ENCODE measurements at regions not wholly inside any gene's neighbourhood (a gene's known extent, or its start where the extent isn't known, plus 50 kb on each side); places are given as distances from the start of the nearest gene placed in this dataset.

- Histone ChIP-seq H3K36me3 (no peaks in the 10 kb centered on the region), H3K27ac (no peak overlapping the region), H3K27me3 (no peaks in the 10 kb centered on the region), H3K4me3 (no peak overlapping the region), H3K9me3 (no peaks in the 10 kb centered on the region), H3K4me1 (no peaks in the 10 kb centered on the region)
- TF ChIP-seq CTCF (IDR thresholded peaks at IDR 0.05), result no peak
- no peak for DNase-seq
- intact Hi-C loops (cut with DNase I; ENCODE audit: low total_unique reads), result no loop called here
Observed at GRCh38 chr1:184329962-184330868, 56.6 kb upstream of the C1orf21 start.

GRCh38 chr1:184330875-184331274, 56.0 kb upstream of the C1orf21 start:
- H3K4me1 ChIP-seq, result no peaks in the 10 kb centered on the region
- H3K9me3 ChIP-seq, result no peaks in the 10 kb centered on the region
- intact Hi-C loops (cut with DNase I; ENCODE audit: low total_unique reads), result no loop called here
- no peak overlapping the region for H3K27ac ChIP-seq
- TF ChIP-seq CTCF (IDR thresholded peaks at IDR 0.05), result no peak
- H3K27me3 ChIP-seq, result no peaks in the 10 kb centered on the region
- DNase-seq, result no peak
- H3K4me3 ChIP-seq, result no peak overlapping the region
- no peaks in the 10 kb centered on the region for H3K36me3 ChIP-seq
